MCF 10A (cell line): ENCODE measurements at regions not wholly inside any gene's neighbourhood (a gene's known extent, or its start where the extent isn't known, plus 50 kb on each side); places are given as distances from the start of the nearest gene placed in this dataset.

Source experiments
- BruUV-seq: library from RNA; stranded (reverse); fragments of 400-500 nt; replicated peaks from 2 replicates; lab custom pipeline; 2021; lab: Mats Ljungman, UMichigan
- CTCF ChIA-PET: fragments of 300-600 bp; sonication (Branson Sonifier 250); formaldehyde crosslinking; extraction: SDS; loops from one replicate; lab custom pipeline; 2021; ENCODE audit warnings: antibody characterized with exemption, inconsistent platforms; lab: Yijun Ruan, JAX
- POLR2A ChIA-PET: fragments of 300-600, 350-650 bp; sonication (Branson Sonifier 250); formaldehyde crosslinking; extraction: SDS; loops from one replicate; lab custom pipeline; 2020; ENCODE audit warnings: antibody characterized with exemption, inconsistent platforms; lab: Yijun Ruan, JAX
- DNase-seq: peaks from one replicate; pipeline ENCODE4 v3.0.0-alpha.2; 2018; ENCODE audit not compliant: unreplicated experiment
- H3K27ac Mint-ChIP-seq: one replicate; pipeline ENCODE4 v1.8.0; 2022; ENCODE audit warnings: mild to moderate bottlenecking, low read depth, mixed read lengths; ENCODE audit not compliant: unreplicated experiment
- H3K27me3 Mint-ChIP-seq: one replicate; pipeline ENCODE4 v1.8.0; 2022; ENCODE audit warnings: mixed read lengths; ENCODE audit not compliant: insufficient read depth, unreplicated experiment
- H3K36me3 Mint-ChIP-seq: one replicate; pipeline ENCODE4 v1.8.0; 2022; ENCODE audit warnings: mild to moderate bottlenecking, moderate library complexity, mixed read lengths; ENCODE audit not compliant: insufficient read depth, unreplicated experiment
- H3K4me1 Mint-ChIP-seq: one replicate; pipeline ENCODE4 v1.8.0; 2022; ENCODE audit warnings: mixed read lengths; ENCODE audit not compliant: insufficient read depth, unreplicated experiment
- H3K4me3 Mint-ChIP-seq: one replicate; pipeline ENCODE4 v1.8.0; 2022; ENCODE audit warnings: mild to moderate bottlenecking, moderate library complexity, mixed read lengths; ENCODE audit not compliant: unreplicated experiment
- H3K9me3 Mint-ChIP-seq: one replicate; pipeline ENCODE4 v1.8.0; 2022; ENCODE audit warnings: mixed read lengths; ENCODE audit not compliant: unreplicated experiment
- intact Hi-C: fragments of 100-400 bp; cut with micrococcal nuclease; formaldehyde crosslinking; loops from 2 replicates; pipeline ENCODE4 v1.14.1; 2022
- TF ChIP-seq, protein P1 (sequence below): fragments of 200-600 bp; IDR thresholded peaks from one replicate; pipeline ENCODE4 v1.8.0; 2022; ENCODE audit warnings: antibody characterized with exemption, mild to moderate bottlenecking; ENCODE audit not compliant: unreplicated experiment

GRCh38 chr4:112776535-112776934, 139.6 kb downstream of the LARP7 start:
- no peak overlapping the region for H3K27ac Mint-ChIP-seq
- DNase-seq, result no peak
- no TSS peak for BruUV-seq
- CTCF ChIA-PET, result interaction anchor here (0.6 to 5.2 kb wide), 8 partner anchors 12 to 559 kb away, joined by 3 to 91 read pairs (median 4); no protein-coding TSS in a partner anchor
- no peaks in the 10 kb centered on the region for H3K27me3 Mint-ChIP-seq
- H3K9me3 Mint-ChIP-seq, result no peaks in the 10 kb centered on the region
- TF ChIP-seq, protein P1, sequence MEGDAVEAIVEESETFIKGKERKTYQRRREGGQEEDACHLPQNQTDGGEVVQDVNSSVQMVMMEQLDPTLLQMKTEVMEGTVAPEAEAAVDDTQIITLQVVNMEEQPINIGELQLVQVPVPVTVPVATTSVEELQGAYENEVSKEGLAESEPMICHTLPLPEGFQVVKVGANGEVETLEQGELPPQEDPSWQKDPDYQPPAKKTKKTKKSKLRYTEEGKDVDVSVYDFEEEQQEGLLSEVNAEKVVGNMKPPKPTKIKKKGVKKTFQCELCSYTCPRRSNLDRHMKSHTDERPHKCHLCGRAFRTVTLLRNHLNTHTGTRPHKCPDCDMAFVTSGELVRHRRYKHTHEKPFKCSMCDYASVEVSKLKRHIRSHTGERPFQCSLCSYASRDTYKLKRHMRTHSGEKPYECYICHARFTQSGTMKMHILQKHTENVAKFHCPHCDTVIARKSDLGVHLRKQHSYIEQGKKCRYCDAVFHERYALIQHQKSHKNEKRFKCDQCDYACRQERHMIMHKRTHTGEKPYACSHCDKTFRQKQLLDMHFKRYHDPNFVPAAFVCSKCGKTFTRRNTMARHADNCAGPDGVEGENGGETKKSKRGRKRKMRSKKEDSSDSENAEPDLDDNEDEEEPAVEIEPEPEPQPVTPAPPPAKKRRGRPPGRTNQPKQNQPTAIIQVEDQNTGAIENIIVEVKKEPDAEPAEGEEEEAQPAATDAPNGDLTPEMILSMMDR, result no peak
- no peaks in the 10 kb centered on the region for H3K36me3 Mint-ChIP-seq
- POLR2A ChIA-PET, result no interaction called here
- H3K4me3 Mint-ChIP-seq, result no peak overlapping the region
- peaks cover 5% of the 10 kb centered on the region for H3K4me1 Mint-ChIP-seq
- intact Hi-C loops, result no loop called here

GRCh38 chr4:112778520-112778919, 141.6 kb downstream of the LARP7 start:
- H3K9me3 Mint-ChIP-seq, result no peaks in the 10 kb centered on the region
- CTCF ChIA-PET, result interaction anchor here (5.2 kb wide), 1 partner anchor 14 kb away, joined by 91 read pairs; no protein-coding TSS in a partner anchor
- H3K27ac Mint-ChIP-seq, result no peak overlapping the region
- POLR2A ChIA-PET, result interaction anchor here (0.6 kb wide), 1 partner anchor 41 kb away, joined by 3 read pairs; no protein-coding TSS in a partner anchor
- TF ChIP-seq, protein P1, result no peak
- BruUV-seq, result no TSS peak
- intact Hi-C loops, result no loop called here
- H3K4me3 Mint-ChIP-seq, result no peak overlapping the region
- no peak for DNase-seq
- H3K27me3 Mint-ChIP-seq, result no peaks in the 10 kb centered on the region
- H3K36me3 Mint-ChIP-seq, result no peaks in the 10 kb centered on the region
- H3K4me1 Mint-ChIP-seq, result peaks cover 5% of the 10 kb centered on the region

GRCh38 chr4:112793033-112793432, 156.1 kb downstream of the LARP7 start:
- no TSS peak for BruUV-seq
- no peak overlapping the region for H3K4me3 Mint-ChIP-seq
- no peaks in the 10 kb centered on the region for H3K36me3 Mint-ChIP-seq
- H3K9me3 Mint-ChIP-seq, result no peaks in the 10 kb centered on the region
- no peaks in the 10 kb centered on the region for H3K4me1 Mint-ChIP-seq
- ChIA-PET CTCF (no interaction called here), POLR2A (no interaction called here)
- intact Hi-C loops, result no loop called here
- H3K27ac Mint-ChIP-seq, result no peak overlapping the region
- DNase-seq, result no peak
- TF ChIP-seq, protein P1, result no peak
- H3K27me3 Mint-ChIP-seq, result no peaks in the 10 kb centered on the region

DNA sequence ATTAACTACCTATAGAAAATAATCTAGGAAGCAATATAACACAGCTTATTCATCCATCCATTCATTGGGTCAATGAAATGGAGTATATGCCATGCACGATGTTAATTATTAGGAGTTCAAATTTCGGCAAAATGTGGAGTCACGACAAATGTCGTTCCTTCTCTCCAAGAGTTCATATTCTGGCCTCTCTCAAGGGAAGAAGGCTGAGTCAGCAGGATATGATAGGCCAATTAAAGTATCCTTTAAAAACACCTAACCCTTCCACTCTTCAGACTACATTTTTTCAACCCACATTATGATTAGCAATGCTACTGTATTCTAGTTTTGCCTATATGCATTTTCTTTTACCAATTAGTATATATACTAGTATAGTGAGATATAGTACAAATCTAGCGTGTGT, 163.1 kb downstream of the LARP7 start:
- Mint-ChIP-seq H3K9me3 (no peaks in the 10 kb centered on the region), H3K4me3 (no peak overlapping the region), H3K27ac (no peak overlapping the region), H3K4me1 (no peaks in the 10 kb centered on the region), H3K36me3 (no peaks in the 10 kb centered on the region), H3K27me3 (no peaks in the 10 kb centered on the region)
- TF ChIP-seq, protein P1, result no peak
- ChIA-PET POLR2A (no interaction called here), CTCF (interaction anchor here (0.5 kb wide), 1 partner anchor 35 kb away, joined by 4 read pairs; no protein-coding TSS in a partner anchor)
- DNase-seq, result no peak
- BruUV-seq, result no TSS peak
- intact Hi-C loops, result no loop called here
